HCT116 (cell line): ENCODE measurements at regions not wholly inside any gene's neighbourhood (a gene's known extent, or its start where the extent isn't known, plus 50 kb on each side); places are given as distances from the start of the nearest gene placed in this dataset.

ENCODE experiments used
- ATAC-seq: fragments of 200-7000 bp; cut with Tn5 transposase; 2 replicates; pipeline ENCODE4 v1.9.1; 2020; ENCODE audit warnings: mild to moderate bottlenecking, moderate library complexity
- BruUV-seq: library from RNA; stranded (reverse); fragments of 400-500 nt; replicated peaks from 2 replicates; lab custom pipeline; 2021; lab: Mats Ljungman, UMichigan
- CTCF ChIA-PET: fragments of 300-600 bp; sonication (Branson Sonifier 250); formaldehyde crosslinking; loops from one replicate; lab custom pipeline; 2021; ENCODE audit warnings: antibody characterized with exemption; lab: Charles Lee
- POLR2A ChIA-PET: fragments of 300-600, 350-600 bp; sonication (Branson Sonifier 250); formaldehyde crosslinking; loops from one replicate; lab custom pipeline; 2021; ENCODE audit warnings: antibody characterized with exemption; lab: Charles Lee
- RAD21 ChIA-PET, 2 experiments: fragments of 300-600 bp; sonication (Branson Sonifier 250); formaldehyde crosslinking; loops; one replicate each; lab custom pipeline; 2023; ENCODE audit warnings: low total read pairs in 2 of 2; ENCODE audit not compliant: uncharacterized antibody in 2 of 2, unreplicated experiment in 2 of 2, low non-redundant PET in 1 of 2; lab: Charles Lee
- DNase-seq: peaks from one replicate; pipeline ENCODE4 v3.0.0-alpha.2; 2010; ENCODE audit warnings: low read depth, low spot score
- H2AFZ ChIP-seq: fragments of 200-600 bp; shearing (Covaris generic), sonication (generic); 2 replicates; pipeline ENCODE4 v1.6.1; 2017; ENCODE audit warnings: low read depth, mixed run types, mixed read lengths, antibody characterized with exemption, low read length; ENCODE audit not compliant: poor library complexity, severe bottlenecking
- H3K27ac ChIP-seq: 2 replicates; pipeline ENCODE4 v1.5.1; 2012; ENCODE audit warnings: low read depth, low read length
- H3K27me3 ChIP-seq: fragments of 200-600 bp; sonication (generic); 2 replicates; pipeline ENCODE4 v1.6.1; 2016; ENCODE audit warnings: mixed run types, low read length, mixed read lengths; ENCODE audit not compliant: insufficient read depth
- H3K36me3 ChIP-seq, 2 experiments: fragments of 200-500 bp in 1 of 2; fragments of 200-600 bp in 1 of 2; sonication (Bioruptor generic) in 1 of 2; sonication (generic) in 1 of 2; 2 replicates each; pipeline versions ENCODE4 v1.5.1 to v1.6.1; 2014 to 2016; ENCODE audit warnings: low read length in 2 of 2, inconsistent platforms in 1 of 2, mixed read lengths in 1 of 2, mixed run types in 1 of 2; ENCODE audit not compliant: insufficient read depth in 2 of 2, control insufficient read depth in 1 of 2
- H3K4me1 ChIP-seq, 2 experiments: fragments of 200-600 bp in 1 of 2; sonication (generic) in 1 of 2; 2 replicates each; pipeline versions ENCODE4 v1.5.1 to v1.6.1; 2012 to 2017; ENCODE audit warnings: low read length in 2 of 2, inconsistent platforms in 1 of 2, mild to moderate bottlenecking in 1 of 2, mixed read lengths in 1 of 2, mixed run types in 1 of 2, moderate library complexity in 1 of 2; ENCODE audit not compliant: insufficient read depth in 2 of 2, control insufficient read depth in 1 of 2
- H3K4me2 ChIP-seq: fragments of 200-600 bp; sonication (generic); 2 replicates; pipeline ENCODE4 v1.6.1; 2017; ENCODE audit warnings: mixed run types, low read length, mixed read lengths
- H3K4me3 ChIP-seq, 2 experiments: fragments of 200-600 bp in 1 of 2; sonication (generic) in 1 of 2; replicated peaks in 1 of 2; 2 replicates each; pipeline ENCODE4 v1.5.1; 2011 to 2016; ENCODE audit warnings: low read length in 2 of 2, control low read depth in 1 of 2, low read depth in 1 of 2, mild to moderate bottlenecking in 1 of 2, mixed read lengths in 1 of 2, mixed run types in 1 of 2
- H3K79me2 ChIP-seq: fragments of 200-600 bp; sonication (generic); 2 replicates; pipeline ENCODE4 v1.6.1; 2017; ENCODE audit warnings: mild to moderate bottlenecking, mixed run types, low read length, moderate library complexity, mixed read lengths; ENCODE audit not compliant: insufficient read depth
- H3K9ac ChIP-seq: fragments of 200-600 bp; sonication (generic); 2 replicates; pipeline ENCODE4 v1.6.1; 2016; ENCODE audit warnings: low read length, mixed read lengths
- H3K9me2 ChIP-seq: fragments of 200-600 bp; sonication (generic), shearing (Covaris generic); 2 replicates; pipeline ENCODE4 v1.6.1; 2017; ENCODE audit warnings: mixed run types, mild to moderate bottlenecking, moderate library complexity; ENCODE audit not compliant: insufficient read depth
- H3K9me3 ChIP-seq, 2 experiments: fragments of 200-500 bp in 1 of 2; fragments of 200-600 bp in 1 of 2; sonication (Bioruptor generic) in 1 of 2; sonication (generic) in 1 of 2; 2 replicates each; pipeline ENCODE4 v1.6.1; 2014 to 2017; ENCODE audit warnings: low read length in 2 of 2, mixed read lengths in 2 of 2, inconsistent platforms in 1 of 2, low read depth in 1 of 2, mild to moderate bottlenecking in 1 of 2, mixed run types in 1 of 2, moderate library complexity in 1 of 2; ENCODE audit not compliant: control insufficient read depth in 1 of 2, insufficient read depth in 1 of 2
- H4K20me1 ChIP-seq: fragments of 200-600 bp; sonication (generic), shearing (Covaris generic); 2 replicates; pipeline ENCODE4 v1.6.1; 2017; ENCODE audit warnings: mixed run types, mild to moderate bottlenecking, moderate library complexity; ENCODE audit not compliant: insufficient read depth
- CBX3 ChIP-seq: IDR thresholded peaks from 2 replicates; pipeline ENCODE4 v1.6.1; 2012; ENCODE audit warnings: low read depth
- CTCF ChIP-seq, 3 experiments: fragments of 200-600 bp in 1 of 3; sonication (generic) in 1 of 3; IDR thresholded peaks in 2 of 3; conservative IDR thresholded peaks in 1 of 3; 2 replicates each; pipeline ENCODE4 v1.5.1; 2012 to 2017; ENCODE audit warnings: low read depth in 2 of 3, low read length in 2 of 3, antibody characterized with exemption in 1 of 3, borderline replicate concordance in 1 of 3, control low read depth in 1 of 3, mild to moderate bottlenecking in 1 of 3, mixed read lengths in 1 of 3, mixed run types in 1 of 3, moderate library complexity in 1 of 3; ENCODE audit not compliant: insufficient read depth in 1 of 3
- EGR1 ChIP-seq: IDR thresholded peaks from 2 replicates; pipeline ENCODE4 v1.6.1; 2012; ENCODE audit warnings: low read depth
- ELF1 ChIP-seq: IDR thresholded peaks from 2 replicates; pipeline ENCODE4 v1.6.1; 2012; ENCODE audit warnings: low read depth, borderline replicate concordance
- EZH2phosphoT487 ChIP-seq: fragments of 200-600 bp; IDR thresholded peaks from 2 replicates; pipeline ENCODE4 v1.6.1; 2018; ENCODE audit warnings: antibody characterized with exemption, borderline replicate concordance
- POLR2A ChIP-seq: IDR thresholded peaks from 2 replicates; pipeline ENCODE4 v1.7.0; 2011; ENCODE audit warnings: borderline replicate concordance; ENCODE audit not compliant: insufficient read depth, insufficient read length; ENCODE audit errors: extremely low read depth
- SIN3A ChIP-seq: IDR thresholded peaks from 2 replicates; pipeline ENCODE4 v1.6.1; 2012; ENCODE audit warnings: low read depth
- SRF ChIP-seq: IDR thresholded peaks from 2 replicates; pipeline ENCODE4 v1.6.1; 2012; ENCODE audit warnings: low read depth
- TCF7L2 ChIP-seq: IDR thresholded peaks from 2 replicates; pipeline ENCODE4 v1.7.0; 2011; ENCODE audit warnings: borderline replicate concordance, inconsistent platforms; ENCODE audit not compliant: insufficient read depth, insufficient read length; ENCODE audit errors: extremely low read depth
- ZBTB33 ChIP-seq: IDR thresholded peaks from 2 replicates; pipeline ENCODE4 v1.6.1; 2011; ENCODE audit warnings: mild to moderate bottlenecking, low read length, moderate library complexity; ENCODE audit not compliant: insufficient replicate concordance; ENCODE audit errors: extremely low read depth
- ZFX ChIP-seq: fragments of 450-650 bp; IDR thresholded peaks from 2 replicates; pipeline ENCODE4 v1.6.1; 2017
- ZNF274 ChIP-seq: fragments of 200-500 bp; sonication (Bioruptor generic); IDR thresholded peaks from 2 replicates; pipeline ENCODE4 v1.6.1; 2014; ENCODE audit warnings: mild to moderate bottlenecking, low read depth, low read length, inconsistent platforms
- intact Hi-C: fragments of 100-400 bp; cut with micrococcal nuclease; formaldehyde crosslinking; loops from 2 replicates; pipeline ENCODE4 v1.10.0; 2022

- intact Hi-C loops, result no loop called here
- ATAC-seq, result no peak
- H3K4me3 ChIP-seq, result no peak overlapping the region
These were observed 290.8 kb upstream of the MC4R start for GRCh38 chr18:60663060-60663989.

More at GRCh38 chr18:60663060-60663989, 290.8 kb upstream of the MC4R start:
- no peak overlapping the region for H3K9ac ChIP-seq
- no peaks in the 10 kb centered on the region for H3K9me3 ChIP-seq
- BruUV-seq, result no TSS peak
- H3K27ac ChIP-seq, result no peak overlapping the region
- ChIA-PET CTCF (no interaction called here), POLR2A (no interaction called here), RAD21 (no interaction called here)
- no peak overlapping the region for H2AFZ ChIP-seq
- no peaks in the 10 kb centered on the region for H3K9me2 ChIP-seq
- TF ChIP-seq POLR2A (no peak), ZNF274 (no peak), ELF1 (no peak), CTCF (IDR thresholded peaks at IDR 0.05 in 2 of 3, conservative IDR thresholded peaks at IDR 0.05 in 1 of 3; ENCODE audit: borderline replicate concordance in 1 of 3, insufficient read depth in 1 of 3, low read depth in 2 of 3, low read length in 2 of 3) (no peak), TCF7L2 (no peak), ZBTB33 (no peak), SRF (no peak), EZH2phosphoT487 (no peak), CBX3 (no peak), ZFX (no peak), SIN3A (no peak), EGR1 (no peak)
- no peak for DNase-seq
- H3K27me3 ChIP-seq, result no peaks in the 10 kb centered on the region
- H4K20me1 ChIP-seq, result no peaks in the 10 kb centered on the region
- H3K4me2 ChIP-seq, result no peak overlapping the region
- H3K36me3 ChIP-seq, result no peaks in the 10 kb centered on the region
- H3K4me1 ChIP-seq, result no peaks in the 10 kb centered on the region
- no peaks in the 10 kb centered on the region for H3K79me2 ChIP-seq
